SKM-1 treated with dmso at 0.1 percent for 144 hours (cell line): ENCODE measurements at regions not wholly inside any gene's neighbourhood (a gene's known extent, or its start where the extent isn't known, plus 50 kb on each side); places are given as distances from the start of the nearest gene placed in this dataset.
"Not testable (repeated sequence)": the region's sequence is repeated elsewhere in the genome, so short reads cannot be mapped to it uniquely, and the experiment has no call there.

Source experiments
- DNase-seq: peaks from one replicate; lab custom pipeline; 2025; ENCODE audit not compliant: unreplicated experiment; lab: John Stamatoyannopoulos, UW

DNA sequence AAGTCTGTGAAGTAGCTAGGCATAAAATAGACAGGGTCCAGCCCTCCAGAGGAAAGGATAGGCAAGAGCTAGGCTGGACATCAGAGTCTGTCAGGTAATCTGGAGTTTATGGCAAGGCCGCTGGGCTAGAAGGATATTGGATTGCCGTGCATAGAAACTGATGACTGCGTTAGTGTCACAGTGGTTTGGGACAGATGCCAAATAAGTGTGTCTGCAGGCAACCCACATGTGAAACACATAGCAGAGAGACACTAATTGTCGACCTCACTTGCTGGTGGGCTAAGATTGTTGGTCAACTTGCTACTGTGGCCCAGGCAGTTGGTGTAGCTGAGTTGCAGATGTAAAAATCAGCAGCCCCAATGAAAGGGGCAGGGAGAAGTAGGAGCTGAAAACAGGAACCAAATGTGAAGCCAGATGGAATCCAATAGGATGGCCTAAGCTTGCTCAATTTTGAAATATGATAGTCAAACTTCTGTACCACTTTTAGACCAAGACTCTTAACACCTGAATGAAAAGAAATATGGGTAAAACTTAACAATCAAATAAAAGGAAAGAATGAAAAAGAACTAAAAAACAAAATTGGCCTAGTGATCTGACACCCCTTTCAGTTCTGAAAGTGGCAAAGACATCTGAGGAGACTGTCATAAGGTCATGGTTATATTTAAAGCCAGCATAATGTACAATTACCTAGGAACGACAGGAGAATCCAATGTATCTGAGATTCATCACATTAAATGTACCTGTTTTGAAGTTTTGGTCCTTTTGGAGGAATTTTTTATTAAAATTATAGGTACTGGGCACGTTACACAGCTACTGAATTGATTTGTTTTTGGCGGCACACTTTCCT is 243.3 kb upstream of the ACTBL2 start:
- DNase-seq: no peak

DNA sequence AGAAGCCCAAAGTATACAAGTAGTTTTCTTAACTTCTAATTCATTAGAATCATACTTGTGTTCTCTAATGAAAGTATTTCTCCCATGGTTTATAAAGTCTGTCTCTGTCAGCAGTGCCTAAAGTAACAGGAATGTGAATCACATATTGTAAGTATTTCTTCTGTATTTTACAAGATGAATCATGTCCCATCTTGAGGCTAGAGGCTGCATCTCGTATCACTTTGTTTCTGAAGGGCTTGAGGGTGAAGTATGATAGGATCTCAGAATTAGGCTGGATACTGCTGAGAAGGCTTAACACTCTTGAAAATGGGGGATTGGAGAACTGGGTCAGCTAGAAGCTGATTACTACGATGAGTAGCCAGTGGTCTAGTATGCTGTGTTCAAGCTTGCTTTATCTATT is 242.2 kb upstream of the ACTBL2 start:
- no peak for DNase-seq

DNA sequence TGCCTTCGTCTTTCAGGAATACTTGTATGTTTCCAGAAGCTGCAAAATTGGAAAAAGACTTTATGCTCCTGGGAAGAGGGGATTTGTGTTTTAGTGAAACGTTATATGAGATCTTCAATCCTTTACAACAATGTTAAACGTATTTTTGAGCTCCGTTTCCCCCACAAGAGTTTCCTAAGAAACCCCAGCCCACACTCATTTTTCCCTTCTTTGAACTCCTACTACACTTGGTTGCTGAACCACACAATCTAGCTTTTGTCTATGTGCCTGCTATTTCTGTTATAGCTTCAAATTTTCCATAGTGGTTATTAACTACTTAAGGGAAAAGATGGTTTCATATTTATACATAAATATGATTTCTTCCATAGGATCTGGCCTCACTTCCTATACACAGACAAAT is 238.6 kb upstream of the ACTBL2 start:
- no peak for DNase-seq

DNA sequence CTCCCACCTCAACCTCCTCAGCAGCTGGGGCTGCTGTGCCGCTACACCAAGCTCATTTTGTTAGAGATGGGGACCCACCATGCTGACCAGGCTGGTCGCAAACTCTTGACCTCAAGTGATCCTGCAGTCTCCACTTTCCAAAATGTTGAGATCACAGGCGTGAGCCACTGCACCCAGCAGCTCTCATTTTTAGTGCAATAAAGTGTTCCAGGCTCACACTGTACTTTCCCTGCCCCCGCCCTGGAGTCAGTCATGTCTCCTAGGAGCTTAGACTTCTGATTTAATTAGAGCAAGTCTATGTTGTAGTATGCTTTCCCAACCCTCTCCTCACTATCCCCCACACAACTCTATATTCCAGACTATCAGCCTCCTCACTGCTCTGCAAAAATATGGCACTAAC is 238.0 kb upstream of the ACTBL2 start:
- no peak for DNase-seq

DNA sequence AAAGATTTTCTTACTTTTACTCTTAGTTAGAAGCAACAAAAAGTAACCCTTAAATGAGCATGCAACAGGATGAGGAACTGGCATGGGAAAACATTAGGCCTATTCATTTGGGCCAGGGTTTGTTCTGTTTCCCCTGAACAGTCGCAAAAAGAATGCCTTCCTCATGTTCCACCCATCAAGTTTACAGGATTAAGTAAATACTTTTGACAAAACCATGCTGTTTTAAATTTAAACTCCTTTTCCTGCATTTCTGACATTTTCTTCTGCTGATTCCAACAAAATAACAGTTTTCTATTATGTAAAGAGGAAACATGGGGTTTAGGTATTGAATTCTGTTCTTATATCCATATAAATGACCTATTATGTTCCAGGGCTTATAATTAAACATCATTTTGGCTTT is 236.6 kb upstream of the ACTBL2 start:
- no peak for DNase-seq

DNA sequence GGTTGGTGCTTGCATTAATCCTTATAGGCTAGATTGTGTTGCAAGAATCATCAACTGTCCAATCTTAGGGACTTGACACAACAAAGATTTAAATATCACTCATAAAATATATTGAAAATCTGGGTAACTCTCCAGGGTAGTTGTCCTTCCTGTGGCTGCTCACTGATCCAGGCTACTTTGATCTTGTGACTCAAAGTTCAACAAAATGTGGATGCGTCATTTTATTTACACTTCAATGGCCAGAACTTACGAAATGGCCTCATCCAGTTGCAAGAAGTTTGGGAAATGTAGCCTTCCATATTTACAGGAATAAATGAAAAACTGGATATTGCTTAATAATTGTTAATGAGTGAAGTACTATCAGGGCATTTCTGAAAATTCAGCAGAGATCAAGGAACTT is 235.5 kb upstream of the ACTBL2 start:
- DNase-seq: no peak

DNA sequence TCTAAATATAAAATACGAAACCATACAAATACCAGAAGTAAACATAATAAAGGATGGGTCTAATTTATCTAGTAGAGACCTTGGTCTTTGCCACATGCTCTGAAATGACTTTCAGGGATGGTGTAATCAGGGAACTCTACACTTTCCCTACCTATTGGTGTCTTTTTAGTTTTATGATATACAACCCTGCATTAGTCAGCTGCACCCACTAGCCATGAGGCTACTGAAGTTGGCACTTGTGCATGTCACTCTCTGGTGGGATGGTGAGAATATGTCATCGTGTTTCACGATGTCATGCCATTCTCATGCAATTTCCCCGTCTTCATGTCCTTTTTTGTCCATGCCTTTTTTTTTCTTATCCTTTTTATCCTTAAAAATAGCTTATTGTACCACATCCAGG is 234.9 kb upstream of the ACTBL2 start:
- no peak for DNase-seq

DNA sequence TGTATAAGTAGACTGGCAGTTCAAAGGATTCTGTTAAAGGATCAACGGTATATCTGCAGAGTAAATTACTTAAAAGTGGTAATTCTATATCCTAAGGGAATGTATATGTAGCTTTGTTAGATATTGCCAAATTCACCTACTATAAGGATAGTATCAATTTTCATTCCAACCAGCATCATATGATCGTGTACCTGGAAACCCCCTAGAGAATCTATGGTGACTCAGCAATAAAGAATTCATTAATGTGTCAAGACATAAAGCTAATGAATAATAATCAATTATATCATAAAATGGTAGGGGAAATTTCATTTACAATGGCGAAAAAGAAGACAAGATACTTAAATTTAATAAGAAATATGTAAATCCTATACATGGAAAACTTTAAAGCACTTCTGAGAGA is 234.1 kb upstream of the ACTBL2 start:
- no peak for DNase-seq

DNA sequence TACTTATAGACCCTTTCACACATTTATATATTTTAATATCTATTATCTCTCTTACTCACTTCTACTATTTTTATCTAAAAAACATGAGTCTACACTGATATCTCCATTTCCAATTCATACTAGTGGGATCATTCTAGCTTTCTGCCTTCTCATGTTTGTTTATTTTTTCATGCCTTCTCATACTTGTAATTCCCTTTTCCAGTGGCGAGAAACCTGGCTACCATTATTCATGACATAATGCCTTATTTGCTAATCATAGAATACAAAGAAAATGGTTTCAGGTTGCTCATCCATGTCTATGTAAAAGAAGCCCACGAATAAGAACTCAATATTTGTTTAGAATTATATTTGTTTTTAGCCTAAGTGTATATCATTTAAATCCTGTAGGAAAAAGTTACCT is 232.7 kb upstream of the ACTBL2 start:
- no peak for DNase-seq

DNA sequence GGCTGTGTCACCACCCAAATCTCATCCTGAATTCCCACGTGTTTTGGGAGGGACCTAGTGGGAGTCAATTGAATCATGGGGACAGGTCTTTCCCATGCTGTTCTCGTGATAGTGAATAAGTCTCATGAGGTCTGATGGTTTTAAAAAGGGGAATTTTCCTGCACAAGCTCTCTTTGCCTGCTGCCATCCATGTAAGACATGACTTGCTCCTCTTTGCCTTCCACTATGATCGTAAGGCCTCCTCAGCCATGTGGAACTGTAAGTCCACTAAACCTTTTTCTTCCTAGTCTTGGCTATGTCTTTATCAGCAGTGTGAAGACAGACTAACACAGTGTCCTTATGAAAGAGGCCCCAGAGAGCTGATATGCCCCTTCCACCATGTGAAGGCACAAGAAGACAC is 230.9 kb upstream of the ACTBL2 start:
- DNase-seq: not testable (repeated sequence)

DNA sequence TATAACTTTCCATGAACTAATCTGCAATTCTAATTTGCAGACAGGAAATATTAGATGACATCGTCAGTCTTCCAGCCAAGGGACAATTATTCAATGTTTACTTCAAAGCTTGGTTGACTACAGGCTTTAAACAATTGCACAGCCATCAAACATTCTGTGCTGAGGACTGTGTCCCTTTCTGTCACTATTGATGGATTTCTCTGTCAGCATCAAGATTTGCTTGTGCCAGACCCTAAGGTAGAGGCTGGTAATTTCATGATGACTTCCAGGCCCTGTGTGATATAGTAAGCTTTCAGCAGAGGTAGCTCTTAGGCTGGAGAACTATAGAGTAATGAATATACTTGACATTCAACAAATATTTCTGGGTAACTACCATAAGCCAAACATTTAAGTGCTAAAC is 229.3 kb upstream of the ACTBL2 start:
- DNase-seq: no peak

DNA sequence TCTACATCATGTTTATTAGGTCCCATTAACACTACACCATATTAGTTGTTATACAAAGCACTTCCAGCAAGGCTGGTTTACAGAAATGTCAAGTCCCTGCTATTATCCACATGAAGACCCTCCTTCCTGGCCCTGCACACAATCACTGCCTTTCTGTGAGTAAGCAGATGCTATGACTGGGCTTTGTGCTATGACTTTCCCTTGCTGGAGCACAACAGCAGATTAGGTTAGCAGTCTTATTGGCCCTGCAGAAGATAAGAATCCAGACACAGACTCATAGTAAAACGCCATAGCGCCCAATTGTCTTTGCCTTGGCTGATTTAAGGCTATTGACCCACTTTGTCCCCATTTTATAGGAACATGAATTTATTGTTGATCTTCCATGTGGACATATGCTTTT is 228.9 kb upstream of the ACTBL2 start:
- DNase-seq: no peak

DNA sequence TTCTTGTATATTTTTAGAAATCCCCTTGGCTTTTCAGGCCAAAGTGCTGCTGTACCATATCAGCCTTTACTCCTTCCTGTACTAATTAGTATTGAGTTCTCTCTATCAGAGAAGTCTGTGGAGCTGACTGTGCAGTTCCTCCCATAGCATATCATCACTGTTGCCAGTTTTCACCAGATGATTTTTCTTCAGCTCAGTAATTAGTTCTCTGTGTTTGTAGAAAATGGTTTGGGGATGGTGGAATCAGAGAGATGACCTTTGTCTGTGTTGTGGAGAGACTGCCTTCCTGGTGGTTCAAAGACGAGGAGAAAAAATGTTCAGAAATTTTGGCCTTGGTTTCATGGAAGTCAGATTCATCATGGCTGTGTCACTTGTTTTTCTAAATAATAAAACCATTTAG is 227.5 kb upstream of the ACTBL2 start:
- no peak for DNase-seq

DNA sequence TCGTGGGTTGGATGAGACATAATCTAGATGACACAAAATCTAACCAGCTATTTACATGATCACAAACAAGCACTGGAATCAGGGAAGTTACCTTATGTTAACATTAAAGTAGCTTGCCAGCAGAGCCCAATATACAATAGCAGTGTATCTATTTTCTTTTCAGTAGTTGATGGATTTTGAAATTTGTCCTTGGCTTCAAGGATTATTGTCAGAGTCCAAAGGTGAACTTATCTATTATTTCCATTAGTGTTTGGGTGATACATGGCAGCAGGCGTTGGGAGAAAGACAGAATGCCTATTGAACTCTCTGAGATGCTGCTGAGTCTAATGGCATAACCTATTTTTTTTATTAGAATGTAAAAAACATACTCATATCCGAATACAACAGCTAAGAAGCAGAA is 223.2 kb upstream of the ACTBL2 start:
- DNase-seq: no peak

DNA sequence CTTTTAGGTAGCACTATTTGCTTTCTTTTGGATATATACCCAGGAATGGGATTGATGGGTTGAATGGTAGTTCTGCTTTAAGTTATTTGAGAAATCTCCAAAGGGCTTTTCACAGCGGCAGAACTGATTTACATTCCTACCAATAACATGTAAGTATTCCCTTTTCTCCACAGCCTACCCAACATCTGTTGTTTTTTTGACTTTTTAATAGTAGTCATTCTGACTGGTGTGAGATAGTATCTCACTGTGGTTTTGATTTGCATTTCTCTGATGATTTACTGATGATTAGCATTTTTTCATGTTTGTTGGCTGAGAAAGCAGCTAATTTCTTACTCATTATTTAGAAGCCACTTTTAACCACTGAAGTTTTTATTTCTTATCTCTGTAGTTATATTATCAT is 221.1 kb upstream of the ACTBL2 start:
- no peak for DNase-seq

DNA sequence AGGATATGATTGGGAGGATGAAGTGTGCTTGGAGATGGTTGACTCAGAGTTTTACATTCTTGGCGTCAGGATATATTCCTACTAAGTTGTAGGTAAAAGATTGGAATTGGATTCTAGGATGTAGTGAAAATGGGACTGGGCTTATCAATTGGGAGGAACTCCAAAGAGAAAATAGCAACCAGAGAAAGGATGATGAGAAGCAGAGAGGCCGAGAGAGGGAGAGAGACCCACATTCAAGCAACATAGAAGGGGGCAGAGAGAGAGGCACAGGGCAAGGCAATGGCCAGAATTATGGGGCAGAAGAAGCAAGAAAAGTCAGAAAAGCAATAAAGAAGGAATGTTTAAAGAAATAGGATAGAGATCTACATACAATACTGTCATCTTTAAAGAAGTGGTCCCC is 217.9 kb upstream of the ACTBL2 start:
- no peak for DNase-seq

DNA sequence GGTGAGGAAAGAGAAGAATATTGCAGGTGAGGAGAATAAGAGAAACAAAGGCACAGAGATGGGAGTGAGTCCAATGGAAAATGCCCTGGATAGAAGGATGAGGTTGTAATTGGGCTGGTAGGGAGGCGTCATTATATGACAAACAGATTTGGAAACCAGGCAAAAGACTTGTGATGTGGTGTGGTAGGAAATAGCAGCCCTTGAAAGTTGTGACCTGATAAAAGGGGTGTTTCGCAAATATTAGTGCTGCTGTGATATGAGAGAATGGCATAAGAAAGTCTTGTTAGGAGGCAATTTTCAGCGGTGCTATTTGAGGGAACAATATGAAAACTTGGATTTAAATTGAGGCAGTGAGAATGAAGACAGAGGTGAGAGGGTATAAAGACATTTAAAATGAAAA is 217.5 kb upstream of the ACTBL2 start:
- no peak for DNase-seq

DNA sequence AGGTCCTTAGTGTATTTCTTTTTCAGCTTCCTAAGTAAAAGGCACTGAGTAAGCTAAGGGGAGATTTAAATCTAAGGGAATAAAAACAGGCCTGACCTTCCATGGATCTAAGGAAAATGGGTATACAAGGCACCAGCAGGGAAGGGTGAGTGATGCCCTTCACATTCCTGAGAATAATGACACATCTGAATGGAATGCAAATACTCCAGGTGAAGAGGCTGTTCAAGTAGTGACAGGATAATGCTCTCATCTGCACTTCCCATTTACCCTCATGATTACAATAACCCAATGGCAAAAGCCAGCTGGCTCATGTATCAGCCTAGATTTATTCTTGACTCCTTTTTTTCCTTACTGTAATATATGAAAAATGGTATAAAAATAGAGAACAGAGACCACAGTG is 216.2 kb upstream of the ACTBL2 start:
- DNase-seq: no peak

DNA sequence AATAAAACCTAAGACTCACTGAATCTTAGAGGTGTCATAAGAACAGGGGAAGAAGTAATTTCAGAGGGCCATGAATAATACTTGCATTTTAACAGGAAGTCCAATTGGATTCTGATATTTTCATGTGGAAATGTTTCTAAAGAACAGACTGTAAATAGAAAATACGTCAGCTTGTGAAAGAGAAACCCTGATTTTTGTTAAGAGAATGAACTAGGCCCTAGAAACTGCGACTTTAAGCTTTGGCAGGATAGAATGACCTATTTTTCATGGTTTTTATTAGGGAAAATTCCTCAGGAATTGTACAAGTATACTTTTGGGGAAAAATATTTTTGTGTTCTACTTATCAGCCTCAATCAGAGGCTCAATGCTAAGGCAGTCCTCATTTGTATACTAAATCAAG is 215.5 kb upstream of the ACTBL2 start:
- no peak for DNase-seq

DNA sequence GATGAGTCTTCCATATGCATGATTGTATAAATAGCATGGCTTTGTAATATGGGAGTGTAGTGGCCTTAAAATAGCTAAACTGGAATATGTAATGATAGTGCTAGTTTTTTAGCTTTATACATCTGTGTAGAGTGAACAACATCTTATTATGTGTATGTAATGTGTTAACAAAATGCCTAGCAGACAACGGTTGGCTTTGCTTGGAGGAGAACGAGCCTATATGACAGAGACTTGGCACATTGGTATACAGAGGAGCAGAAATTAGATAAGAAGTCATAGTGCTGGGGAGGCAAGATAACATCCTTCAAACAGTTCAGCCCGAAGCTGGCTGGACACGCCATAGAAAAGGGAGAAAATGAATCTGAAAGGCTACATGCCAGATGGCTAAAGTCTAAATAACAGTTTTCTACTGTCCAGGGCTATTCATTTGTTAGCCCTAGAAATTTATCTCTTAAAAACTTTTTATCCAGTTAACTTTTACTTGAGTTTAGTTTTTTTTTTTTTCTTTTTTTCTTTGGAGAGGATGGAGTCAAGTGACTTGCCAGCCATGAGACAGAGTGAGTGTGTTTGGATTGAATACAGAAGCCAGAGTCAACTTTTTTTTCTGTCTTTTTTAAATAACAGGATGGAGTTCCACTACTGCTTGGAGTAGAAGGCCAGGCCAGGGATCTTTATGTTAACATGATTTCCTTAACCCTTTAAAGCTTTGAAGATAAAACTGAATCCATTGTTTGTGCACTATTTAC is 214.4 kb upstream of the ACTBL2 start:
- no peak for DNase-seq

DNA sequence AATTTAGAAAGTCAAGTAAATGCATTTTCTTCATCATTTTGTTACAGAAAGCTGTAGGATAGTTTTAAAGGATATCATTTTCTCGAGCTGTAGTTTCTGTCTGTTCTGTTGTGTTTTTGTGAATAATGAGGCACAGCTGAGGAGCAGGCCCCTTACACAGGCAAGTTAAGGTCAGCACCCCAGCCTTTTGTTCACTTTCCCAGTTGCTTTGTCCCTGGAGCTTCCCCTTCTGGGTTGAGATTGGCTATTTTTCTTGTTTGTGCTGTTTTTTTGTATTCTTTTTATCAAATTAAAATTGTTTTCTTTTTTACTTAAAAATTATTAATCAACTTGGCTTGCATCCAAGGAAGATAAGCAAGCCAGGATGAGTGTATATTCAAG is 213.8 kb upstream of the ACTBL2 start:
- no peak for DNase-seq

DNA sequence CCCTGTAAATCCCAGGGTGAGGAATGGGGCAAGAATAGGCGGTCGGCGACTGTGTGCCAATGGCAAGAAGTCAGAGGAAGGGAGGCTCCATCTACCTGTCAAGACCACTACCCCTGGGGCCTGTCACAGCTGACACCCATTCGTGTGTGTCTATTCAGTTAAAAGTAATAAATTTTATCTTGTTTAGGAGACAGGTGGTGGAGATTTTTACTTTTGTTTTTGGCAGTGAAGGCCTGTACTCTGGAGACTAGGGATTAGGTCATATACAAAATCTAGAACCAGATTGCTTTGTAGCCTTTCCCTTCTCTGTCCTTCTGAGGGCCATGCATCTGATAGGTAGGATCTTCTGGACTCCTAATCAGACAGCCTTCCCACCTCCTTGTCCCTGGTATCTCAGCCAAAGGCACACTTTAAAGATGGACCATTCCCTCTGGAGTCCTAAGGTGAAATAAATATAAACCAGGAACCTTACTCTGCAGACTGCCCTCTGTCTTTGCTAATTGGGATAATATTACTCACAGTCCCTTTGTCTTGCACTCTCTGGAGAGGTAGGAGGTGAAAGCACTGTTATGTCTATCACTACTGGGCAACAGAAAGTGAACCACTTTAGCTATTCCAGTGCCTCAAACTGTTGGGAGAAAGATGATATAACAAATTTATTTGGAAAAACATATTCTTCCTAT is 213.2 kb upstream of the ACTBL2 start:
- DNase-seq: no peak
